ENCODE measurements at regions not wholly inside any gene's neighbourhood (a gene's known extent, or its start where the extent isn't known, plus 50 kb on each side); places are given as distances from the start of the nearest gene placed in this dataset.

DNA sequence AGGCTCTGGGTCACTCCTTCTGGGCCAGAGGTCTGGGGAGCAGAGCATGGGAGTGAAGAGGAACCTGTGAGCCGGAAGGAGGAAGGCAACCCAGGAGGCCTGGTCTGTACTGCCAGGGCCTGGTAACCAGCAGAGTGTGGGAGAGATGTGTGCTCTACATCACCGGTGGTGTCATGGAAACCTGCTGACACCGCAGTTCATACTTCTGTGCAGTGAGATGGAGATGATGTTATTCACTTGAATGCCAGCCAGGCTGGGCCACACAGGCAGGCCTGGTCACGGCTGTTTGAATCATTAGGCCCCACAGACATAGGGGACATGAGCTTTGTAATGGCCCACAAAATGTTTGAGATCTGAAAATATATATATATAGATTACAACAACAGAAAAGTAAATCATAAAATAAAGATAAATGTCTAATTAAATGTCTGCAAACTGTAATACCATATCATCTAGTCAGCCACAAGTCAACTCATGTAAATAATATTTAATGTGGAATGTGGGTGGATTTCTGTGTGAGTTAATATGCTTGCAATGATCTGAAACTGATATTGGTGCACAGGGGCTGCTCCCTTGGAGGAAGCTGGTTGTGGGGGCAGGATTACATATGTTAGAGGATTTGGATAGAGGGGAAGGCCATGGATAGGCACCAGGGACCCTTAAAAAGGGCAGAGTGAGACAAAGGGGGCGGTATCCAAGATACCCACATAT is 108.5 kb upstream of the PFN2 start:
- no TSS peak for BruUV-seq (replicated peaks)
- DNase-seq: no peak
- no peaks in the 10 kb centered on the region for H3K36me3 ChIP-seq (ENCODE audit: control insufficient read depth, insufficient read depth, low read length)
- intact Hi-C loops (cut with micrococcal nuclease; ENCODE audit: unreplicated experiment): no loop called here
- no peak overlapping the region for H3K4me3 ChIP-seq (ENCODE audit: low read depth, low read length)
- peaks cover 11% of the 10 kb centered on the region; the same call in 1 of the 2 replicates for H3K9me3 ChIP-seq
- Mint-ChIP-seq H3K27me3 (ENCODE audit: insufficient read depth, unreplicated experiment) (no peaks in the 10 kb centered on the region), H3K27ac (ENCODE audit: unreplicated experiment) (no peak overlapping the region), H3K4me1 (ENCODE audit: low read depth, unreplicated experiment) (no peaks in the 10 kb centered on the region), H3K9me3 (ENCODE audit: unreplicated experiment) (no peaks in the 10 kb centered on the region), H3K4me3 (ENCODE audit: unreplicated experiment) (no peak overlapping the region), H3K36me3 (ENCODE audit: insufficient read depth, unreplicated experiment) (no peaks in the 10 kb centered on the region)
- POLR2A ChIA-PET: no interaction called here
- TF ChIP-seq, protein P1, sequence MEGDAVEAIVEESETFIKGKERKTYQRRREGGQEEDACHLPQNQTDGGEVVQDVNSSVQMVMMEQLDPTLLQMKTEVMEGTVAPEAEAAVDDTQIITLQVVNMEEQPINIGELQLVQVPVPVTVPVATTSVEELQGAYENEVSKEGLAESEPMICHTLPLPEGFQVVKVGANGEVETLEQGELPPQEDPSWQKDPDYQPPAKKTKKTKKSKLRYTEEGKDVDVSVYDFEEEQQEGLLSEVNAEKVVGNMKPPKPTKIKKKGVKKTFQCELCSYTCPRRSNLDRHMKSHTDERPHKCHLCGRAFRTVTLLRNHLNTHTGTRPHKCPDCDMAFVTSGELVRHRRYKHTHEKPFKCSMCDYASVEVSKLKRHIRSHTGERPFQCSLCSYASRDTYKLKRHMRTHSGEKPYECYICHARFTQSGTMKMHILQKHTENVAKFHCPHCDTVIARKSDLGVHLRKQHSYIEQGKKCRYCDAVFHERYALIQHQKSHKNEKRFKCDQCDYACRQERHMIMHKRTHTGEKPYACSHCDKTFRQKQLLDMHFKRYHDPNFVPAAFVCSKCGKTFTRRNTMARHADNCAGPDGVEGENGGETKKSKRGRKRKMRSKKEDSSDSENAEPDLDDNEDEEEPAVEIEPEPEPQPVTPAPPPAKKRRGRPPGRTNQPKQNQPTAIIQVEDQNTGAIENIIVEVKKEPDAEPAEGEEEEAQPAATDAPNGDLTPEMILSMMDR (IDR thresholded peaks at IDR 0.05; ENCODE audit: insufficient read depth in 1 of 2, low read depth in 1 of 2, low read length in 1 of 2, severe bottlenecking in 1 of 2, unreplicated experiment in 1 of 2): no peak
- CTCF ChIA-PET: no interaction called here
- H3K4me1 ChIP-seq: no peaks in the 10 kb centered on the region
- H3K27me3 ChIP-seq (replicated peaks; ENCODE audit: control insufficient read depth, insufficient read depth, low read length): no peaks in the 10 kb centered on the region

DNA sequence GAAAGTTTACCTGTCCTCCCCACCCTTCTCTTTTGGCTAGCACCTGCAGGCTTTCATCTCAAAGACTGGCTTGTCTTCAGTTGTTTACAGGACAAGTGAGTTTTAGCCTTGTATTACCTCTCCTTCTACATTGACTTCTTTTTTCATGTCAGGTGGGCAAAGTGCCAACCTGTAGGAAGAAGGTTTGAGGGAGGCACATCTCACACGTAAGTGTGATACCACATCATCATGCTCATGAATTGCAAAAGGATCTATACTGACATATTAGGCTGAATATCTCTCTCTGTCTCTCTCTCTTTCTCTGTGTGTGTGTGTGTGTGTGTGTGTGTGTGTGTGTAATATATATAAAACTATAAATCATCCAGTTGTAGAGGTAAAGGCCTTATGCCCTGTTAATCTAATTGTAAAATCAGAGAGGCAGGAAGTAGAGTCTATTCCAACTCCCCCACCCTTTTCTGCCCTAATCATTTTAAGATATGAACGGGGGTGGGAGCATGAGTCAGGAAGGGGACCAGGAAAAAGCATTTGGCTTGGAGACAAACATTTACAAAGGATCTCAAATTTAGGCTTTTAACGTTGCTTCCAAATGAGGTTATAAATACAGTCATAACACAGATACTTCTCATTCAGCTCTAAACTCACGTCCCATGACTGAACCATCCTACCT is 107.0 kb upstream of the PFN2 start:
- ChIA-PET CTCF (no interaction called here), POLR2A (no interaction called here)
- no peaks in the 10 kb centered on the region for H3K4me1 ChIP-seq
- no peaks in the 10 kb centered on the region for H3K27me3 ChIP-seq (replicated peaks; ENCODE audit: control insufficient read depth, insufficient read depth, low read length)
- H3K4me3 Mint-ChIP-seq (ENCODE audit: unreplicated experiment): no peak overlapping the region
- TF ChIP-seq, protein P1 (IDR thresholded peaks at IDR 0.05; ENCODE audit: insufficient read depth in 1 of 2, low read depth in 1 of 2, low read length in 1 of 2, severe bottlenecking in 1 of 2, unreplicated experiment in 1 of 2): no peak
- BruUV-seq (replicated peaks): no TSS peak
- no peaks in the 10 kb centered on the region for H3K9me3 Mint-ChIP-seq (ENCODE audit: unreplicated experiment)
- H3K9me3 ChIP-seq: peaks cover 11% of the 10 kb centered on the region; the same call in 1 of the 2 replicates
- no peaks in the 10 kb centered on the region for H3K36me3 ChIP-seq (ENCODE audit: control insufficient read depth, insufficient read depth, low read length)
- H3K4me1 Mint-ChIP-seq (ENCODE audit: low read depth, unreplicated experiment): no peaks in the 10 kb centered on the region
- no peak overlapping the region for H3K4me3 ChIP-seq (ENCODE audit: low read depth, low read length)
- DNase-seq: no peak
- intact Hi-C loops (cut with micrococcal nuclease; ENCODE audit: unreplicated experiment): no loop called here
- H3K27ac Mint-ChIP-seq (ENCODE audit: unreplicated experiment): no peak overlapping the region
- H3K27me3 Mint-ChIP-seq (ENCODE audit: insufficient read depth, unreplicated experiment): peaks cover 6% of the 10 kb centered on the region
- no peaks in the 10 kb centered on the region for H3K36me3 Mint-ChIP-seq (ENCODE audit: insufficient read depth, unreplicated experiment)

GRCh38 chr3:150077107-150077506 is 106.4 kb upstream of the PFN2 start:
- peaks cover 11% of the 10 kb centered on the region; the same call in 1 of the 2 replicates for H3K9me3 ChIP-seq
- no peaks in the 10 kb centered on the region for H3K27me3 ChIP-seq (replicated peaks; ENCODE audit: control insufficient read depth, insufficient read depth, low read length)
- H3K4me3 Mint-ChIP-seq (ENCODE audit: unreplicated experiment): no peak overlapping the region
- ChIA-PET CTCF (no interaction called here), POLR2A (no interaction called here)
- TF ChIP-seq, protein P1 (IDR thresholded peaks at IDR 0.05; ENCODE audit: insufficient read depth in 1 of 2, low read depth in 1 of 2, low read length in 1 of 2, severe bottlenecking in 1 of 2, unreplicated experiment in 1 of 2): no peak
- H3K4me3 ChIP-seq (ENCODE audit: low read depth, low read length): no peak overlapping the region
- H3K4me1 Mint-ChIP-seq (ENCODE audit: low read depth, unreplicated experiment): no peaks in the 10 kb centered on the region
- no peaks in the 10 kb centered on the region for H3K9me3 Mint-ChIP-seq (ENCODE audit: unreplicated experiment)
- no peaks in the 10 kb centered on the region for H3K36me3 ChIP-seq (ENCODE audit: control insufficient read depth, insufficient read depth, low read length)
- no TSS peak for BruUV-seq (replicated peaks)
- peaks cover 6% of the 10 kb centered on the region for H3K27me3 Mint-ChIP-seq (ENCODE audit: insufficient read depth, unreplicated experiment)
- intact Hi-C loops (cut with micrococcal nuclease; ENCODE audit: unreplicated experiment): no loop called here
- H3K4me1 ChIP-seq: no peaks in the 10 kb centered on the region
- H3K36me3 Mint-ChIP-seq (ENCODE audit: insufficient read depth, unreplicated experiment): no peaks in the 10 kb centered on the region
- no peak for DNase-seq
- H3K27ac Mint-ChIP-seq (ENCODE audit: unreplicated experiment): no peak overlapping the region
